NCI-H2227 treated with DMSO at 0.1 percent for 48 hours (cell line): ENCODE measurements at regions not wholly inside any gene's neighbourhood (a gene's known extent, or its start where the extent isn't known, plus 50 kb on each side); places are given as distances from the start of the nearest gene placed in this dataset.

ENCODE experiments used
- DNase-seq: peaks from one replicate; lab custom pipeline; 2025; lab: John Stamatoyannopoulos, UW

DNA sequence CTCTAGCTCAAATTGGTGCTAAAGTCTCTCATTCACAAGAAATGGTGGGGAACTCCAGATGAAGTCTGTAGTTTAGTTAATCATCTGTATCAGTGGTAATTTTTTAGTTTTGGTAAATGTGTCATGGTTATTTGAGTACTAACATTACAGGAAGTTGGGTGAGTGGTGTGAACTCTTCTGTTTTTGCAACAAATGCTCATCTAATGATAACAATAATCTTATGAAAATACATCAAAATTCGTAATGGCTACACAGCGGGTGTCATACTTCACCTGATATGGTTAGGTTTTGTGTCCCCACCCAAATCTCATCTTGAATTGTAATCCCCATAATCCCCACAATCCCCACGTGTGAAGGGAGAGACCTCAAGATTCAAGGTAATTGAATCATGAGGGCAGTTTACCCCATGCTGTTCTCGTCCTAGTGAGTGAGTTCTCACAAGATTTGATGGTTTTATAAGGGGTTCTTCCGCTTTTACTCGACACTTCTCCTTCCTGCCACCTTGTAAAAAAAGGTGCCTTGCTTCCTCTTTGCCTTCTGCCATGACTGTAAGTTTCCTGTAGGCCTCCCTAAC lies 209.3 kb upstream of the FOXN3 start:
- no peak for DNase-seq

DNA sequence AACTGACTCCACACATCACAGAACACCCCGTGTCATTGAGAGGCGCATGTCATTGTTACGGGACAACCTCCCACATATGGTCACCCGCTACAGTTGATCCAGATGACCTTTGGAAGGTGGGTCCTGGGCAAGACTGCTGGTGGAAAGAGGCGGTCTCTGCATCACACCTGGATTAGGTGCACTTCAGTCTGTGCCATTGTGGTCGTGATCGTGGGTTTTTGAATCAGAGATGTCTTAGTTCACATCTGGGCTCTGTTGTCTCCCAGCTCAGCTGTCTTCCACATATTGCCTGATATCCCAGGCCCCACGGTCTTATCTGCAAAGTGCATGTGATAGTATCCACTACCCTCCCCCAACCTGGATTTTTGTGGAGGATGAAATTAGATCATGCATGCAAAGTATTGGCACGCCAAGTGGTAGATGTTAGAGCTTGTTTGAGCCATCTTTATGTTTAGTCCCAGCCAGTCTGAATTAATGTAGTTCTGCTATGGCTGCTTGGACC lies 208.7 kb upstream of the FOXN3 start:
- DNase-seq: no peak

DNA sequence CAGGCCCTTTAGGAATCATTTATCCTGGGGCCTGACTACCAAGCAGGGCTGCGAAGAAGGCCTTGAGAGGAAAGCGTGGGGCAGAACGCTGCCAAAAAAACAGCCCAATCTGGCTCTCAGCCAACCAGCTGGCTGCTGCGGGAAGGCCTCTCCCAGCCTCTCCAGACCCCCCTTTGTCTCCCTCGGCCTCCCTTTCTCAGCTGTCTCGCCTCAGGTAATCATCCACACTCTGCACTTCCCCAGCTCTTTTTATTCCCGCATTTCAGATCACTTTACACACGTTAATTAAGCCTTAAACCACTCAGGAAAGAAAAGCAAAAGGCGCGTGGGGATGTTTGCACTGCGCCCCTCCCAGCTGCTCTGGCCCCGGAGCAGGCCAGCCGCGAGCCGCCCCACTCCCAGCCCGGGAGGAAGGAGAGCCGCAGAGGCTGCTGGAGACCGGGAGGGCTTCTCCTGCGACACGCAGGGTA lies 208.2 kb upstream of the FOXN3 start:
- DNase-seq: peak; percentile 28

DNA sequence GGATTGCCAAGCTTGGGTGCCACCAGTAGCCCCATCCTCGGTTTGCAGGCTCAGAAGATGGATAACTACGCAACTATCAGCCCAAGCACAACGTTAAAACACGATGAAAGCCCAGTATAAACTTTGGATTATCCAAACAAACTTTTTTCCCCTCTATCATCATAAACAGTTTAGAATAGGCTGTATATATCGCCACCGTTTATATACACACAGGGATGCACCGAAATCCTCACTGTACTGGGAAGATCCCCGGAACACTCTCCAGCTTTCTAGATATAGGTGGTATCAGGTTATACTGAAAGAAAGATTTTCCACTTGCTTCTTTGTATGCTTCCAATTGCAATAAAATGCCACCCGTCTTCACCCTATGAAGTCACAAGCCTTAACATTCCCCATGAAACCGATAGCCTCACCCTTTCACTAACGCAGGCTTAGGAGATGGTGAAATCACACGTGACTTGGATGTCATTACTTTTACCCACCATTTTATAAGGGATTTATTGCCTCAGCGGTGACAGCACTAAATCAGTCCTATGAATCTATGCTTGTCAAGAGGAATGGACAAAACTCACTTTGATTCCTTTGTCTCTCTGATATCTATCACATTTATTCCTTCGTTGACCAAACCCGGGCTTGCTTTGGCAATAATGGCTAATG lies 207.6 kb upstream of the FOXN3 start:
- DNase-seq: no peak

DNA sequence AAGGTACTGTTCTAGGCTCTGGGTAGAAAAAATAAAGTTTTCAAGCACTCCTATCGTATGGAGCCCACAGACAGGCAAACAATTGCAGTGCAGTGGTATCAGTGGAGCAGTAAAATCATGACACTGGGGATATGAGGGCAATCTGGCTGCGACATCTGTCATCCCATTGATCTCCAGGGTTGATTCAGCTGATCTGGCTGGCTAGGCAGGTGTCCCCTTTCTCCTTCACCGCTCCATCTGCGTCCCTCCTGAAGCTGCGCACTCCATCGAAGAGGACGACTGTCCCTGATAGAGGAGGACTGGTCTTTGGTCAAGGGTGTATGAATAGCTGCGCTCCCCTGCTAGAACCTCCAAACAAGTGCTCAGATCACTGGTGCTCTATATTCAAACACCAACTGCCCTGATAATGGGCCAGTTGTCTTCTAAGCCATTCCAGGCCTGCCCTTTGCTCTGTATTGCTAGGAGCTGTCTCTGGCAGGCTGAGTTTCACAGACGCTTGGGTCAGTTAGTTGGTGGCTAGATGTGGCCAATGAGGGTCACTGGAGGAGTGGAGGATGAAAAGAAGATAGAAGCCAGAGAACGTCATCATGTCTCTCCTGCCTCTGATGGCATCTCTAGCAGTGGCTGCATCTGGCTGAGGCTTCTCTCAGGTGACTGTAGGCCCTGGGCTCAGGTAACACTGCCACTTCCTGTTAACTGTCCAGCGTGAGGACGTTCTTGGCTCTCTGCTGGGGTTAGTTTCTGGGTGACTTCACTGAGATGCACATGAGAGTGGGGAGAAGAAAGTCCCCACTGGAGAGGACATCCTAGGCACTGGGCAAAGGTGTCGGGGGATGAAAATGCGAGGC lies 205.0 kb upstream of the FOXN3 start:
- no peak for DNase-seq

DNA sequence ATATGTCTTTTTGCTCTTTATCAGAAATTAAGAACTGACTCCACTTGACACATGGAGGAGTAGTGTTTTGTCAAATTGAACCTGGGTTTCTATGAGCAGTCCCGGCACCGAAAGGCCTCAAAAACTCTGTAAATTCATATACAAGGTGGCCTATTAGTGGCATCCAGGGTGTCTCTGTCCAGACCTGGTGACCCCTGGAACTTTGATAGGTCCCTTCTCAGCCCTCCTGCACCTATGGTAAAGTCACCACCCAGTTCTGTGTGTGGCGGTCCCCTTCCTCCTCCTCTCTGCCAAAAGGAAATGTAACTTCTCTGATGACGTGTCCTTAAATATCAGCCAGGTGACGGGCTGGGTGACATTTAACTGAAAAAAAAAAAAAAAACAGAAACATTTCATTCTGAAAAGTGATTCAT lies 204.0 kb upstream of the FOXN3 start:
- DNase-seq: no peak

DNA sequence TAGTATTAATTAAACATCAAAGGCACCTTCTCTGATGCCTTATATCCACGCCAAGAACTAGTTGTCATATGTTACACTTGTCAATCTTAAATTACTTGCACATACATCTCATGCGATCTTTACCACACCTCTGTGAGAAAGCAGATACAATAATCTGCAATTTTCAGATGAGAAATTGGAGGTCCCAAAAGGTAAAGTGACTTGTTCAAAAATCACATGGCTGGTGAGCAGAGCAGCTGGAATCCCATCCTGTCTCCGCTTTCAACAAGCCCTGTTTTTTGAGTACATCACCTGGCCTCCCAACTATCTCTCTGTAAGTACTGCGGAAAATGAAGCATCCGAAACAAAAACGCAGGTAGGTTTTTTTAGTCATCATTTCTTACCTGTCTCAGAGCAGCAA lies 203.4 kb upstream of the FOXN3 start:
- DNase-seq: no peak

DNA sequence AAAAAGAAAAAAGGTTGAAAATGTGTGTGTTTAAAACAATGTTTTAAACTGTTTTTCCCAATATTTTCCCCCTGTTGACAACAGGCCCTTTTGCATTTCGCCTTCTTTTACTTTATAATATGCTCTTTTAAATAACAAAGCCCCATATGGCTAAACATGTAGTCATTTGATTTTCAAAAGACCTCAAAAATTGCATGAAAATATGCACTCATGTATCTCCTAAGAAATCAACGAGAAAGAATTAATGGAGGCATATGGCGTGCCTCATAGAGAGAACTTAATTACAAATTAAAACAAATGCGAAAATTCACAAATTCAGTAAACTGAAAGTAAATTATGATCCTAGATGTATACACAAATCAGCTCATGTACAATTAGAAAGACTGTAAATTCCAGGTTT lies 202.6 kb upstream of the FOXN3 start:
- DNase-seq: no peak

DNA sequence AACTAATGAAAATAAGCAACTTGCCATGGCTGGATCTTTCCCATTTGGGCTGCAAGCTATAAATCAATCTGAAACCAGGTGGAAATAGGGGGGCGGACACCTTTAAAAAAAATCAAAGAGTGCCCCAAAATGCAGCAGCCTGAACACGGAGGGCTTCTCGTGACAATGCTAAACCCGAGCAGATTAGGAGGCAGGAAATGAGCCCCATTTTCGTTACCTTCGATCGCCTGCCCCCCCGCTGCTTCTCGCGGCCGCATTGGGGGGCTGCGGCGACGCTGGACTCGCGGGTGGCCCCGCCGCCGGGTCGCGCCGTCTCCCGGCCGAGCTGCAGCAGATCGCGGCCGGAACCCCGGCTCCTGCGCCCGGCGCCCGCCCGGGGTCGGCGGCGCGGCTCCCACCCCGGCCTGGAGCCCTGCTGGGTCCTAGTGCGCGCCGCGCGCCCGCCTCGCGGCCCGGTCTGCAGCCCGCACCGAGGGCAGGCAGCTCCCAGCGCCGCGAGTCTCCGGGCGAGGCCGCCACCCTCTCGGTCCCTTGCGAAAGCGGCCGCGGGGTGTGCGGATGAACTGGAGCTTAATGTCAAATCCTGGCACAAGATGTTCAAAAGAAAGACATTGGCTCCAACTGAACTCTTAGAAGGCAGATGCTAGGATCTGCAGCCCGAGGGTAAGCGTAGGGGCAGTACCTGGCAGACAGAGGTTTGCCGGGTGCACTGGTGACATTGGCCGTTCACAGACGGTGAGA lies 201.9 kb upstream of the FOXN3 start:
- peak; percentile 54 for DNase-seq

DNA sequence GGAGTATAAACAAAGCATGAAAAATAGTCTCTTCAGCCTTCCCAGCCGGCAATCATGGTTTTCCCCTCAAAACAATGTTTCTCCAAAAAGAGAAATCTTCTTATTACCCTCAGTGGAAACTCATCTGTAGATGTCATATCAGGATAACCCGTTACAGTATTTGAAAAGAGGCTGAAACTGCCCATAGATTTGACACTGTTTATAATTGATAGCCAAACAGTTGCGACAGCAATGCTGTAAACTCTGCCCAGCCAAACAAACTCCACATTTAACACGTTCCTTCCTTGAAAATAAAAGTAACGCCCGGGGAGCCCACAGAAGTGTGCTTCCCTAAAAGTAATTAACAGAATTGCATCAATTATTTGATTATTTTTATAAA lies 201.3 kb upstream of the FOXN3 start:
- DNase-seq: no peak

DNA sequence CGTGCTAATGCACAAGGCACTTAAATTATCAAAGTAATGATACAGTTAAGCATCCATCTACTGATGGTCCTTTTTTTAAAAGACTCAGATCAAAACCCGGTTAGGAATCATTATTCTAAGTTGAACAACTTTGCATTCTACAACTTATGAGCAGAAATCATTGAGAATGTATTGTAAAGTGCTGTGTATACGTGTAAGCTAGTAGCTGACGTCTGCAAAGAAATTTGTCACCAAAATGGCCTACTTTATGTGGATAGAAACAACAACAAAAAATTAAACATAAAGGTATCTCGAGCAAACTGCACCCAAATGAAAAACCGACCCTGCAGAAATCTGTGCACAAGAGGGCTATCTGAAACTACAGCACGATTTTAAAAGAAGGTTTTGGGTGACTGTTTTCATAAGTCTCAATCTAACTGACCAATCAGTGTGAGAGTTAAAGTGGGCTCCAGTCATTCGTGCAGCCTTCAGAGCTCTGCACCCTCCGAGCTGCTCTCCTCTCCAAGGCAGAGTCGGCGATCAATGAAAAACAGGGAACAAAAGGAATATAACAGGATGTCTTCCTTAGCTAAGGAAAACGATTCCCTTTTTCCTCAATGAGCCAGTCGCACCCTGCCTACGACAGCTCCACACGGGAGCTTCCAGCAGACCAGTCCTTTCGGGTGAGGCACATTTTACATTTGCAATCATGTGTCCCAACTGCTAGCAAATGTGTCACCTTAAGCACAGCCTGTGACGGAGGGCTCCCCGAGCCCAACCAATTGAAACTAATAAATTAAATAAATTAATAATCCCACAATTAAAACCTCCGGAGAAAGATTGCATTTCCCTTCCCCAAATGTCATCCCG lies 200.7 kb upstream of the FOXN3 start:
- peak; percentile 17 for DNase-seq

DNA sequence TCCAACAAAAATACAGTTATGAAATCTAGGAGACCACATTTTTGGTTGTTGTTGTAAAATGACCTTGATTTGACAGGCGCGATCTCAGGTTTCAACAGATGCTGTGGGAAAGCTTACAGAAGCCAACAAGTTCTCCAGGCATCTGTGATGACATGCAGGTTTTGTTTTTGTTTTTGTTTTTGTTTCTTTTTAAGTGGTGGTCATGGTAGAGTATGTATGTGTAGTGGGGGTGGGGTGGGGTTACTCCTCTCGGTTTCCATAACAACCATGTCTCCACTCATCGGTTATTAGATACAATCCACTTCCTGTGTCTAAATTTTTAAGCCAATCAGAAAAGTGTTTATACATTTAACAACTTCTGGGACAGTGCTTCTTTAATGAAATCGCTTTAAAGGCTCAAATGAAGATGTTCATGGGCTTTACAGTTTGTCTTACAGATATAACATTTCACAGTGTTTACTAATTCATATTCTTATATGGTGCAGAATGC lies 199.9 kb upstream of the FOXN3 start:
- no peak for DNase-seq

DNA sequence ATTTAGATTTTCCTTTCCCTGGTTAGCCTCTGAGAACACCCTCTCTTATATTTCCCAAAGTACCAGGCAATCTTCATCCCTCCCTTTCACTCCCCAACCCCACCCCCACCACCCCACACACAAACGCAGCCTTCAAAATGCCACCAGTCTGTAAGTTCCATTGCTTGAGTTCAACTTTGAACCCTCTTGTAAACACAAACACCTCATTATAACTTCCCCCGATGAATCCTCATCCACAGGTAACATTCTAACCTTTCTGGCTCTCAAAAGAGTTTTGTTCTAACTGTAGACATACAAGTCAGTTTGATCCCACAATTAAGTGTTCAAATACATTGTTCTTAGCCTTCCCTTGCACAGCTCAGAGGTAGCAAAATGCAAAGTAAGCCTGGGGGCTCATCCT lies 199.4 kb upstream of the FOXN3 start:
- DNase-seq: no peak

DNA sequence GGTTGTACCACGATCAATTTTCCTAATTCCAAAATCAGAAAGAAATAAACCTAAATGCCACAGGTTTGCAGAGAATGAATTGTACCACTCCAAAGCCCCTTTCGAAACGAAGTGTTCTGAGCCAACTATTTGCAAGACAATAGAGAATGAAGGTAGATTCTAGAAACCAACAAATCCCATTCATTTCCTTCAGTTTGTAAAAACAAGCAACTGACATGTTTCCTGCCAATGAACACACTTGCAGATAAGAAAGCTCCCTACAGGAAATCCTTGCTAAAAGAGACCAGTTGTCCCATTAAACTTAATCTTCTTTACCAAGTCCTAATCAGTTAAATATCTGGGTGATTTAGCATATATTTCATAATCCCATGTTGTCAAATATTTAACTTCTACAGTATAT lies 198.4 kb upstream of the FOXN3 start:
- DNase-seq: no peak

DNA sequence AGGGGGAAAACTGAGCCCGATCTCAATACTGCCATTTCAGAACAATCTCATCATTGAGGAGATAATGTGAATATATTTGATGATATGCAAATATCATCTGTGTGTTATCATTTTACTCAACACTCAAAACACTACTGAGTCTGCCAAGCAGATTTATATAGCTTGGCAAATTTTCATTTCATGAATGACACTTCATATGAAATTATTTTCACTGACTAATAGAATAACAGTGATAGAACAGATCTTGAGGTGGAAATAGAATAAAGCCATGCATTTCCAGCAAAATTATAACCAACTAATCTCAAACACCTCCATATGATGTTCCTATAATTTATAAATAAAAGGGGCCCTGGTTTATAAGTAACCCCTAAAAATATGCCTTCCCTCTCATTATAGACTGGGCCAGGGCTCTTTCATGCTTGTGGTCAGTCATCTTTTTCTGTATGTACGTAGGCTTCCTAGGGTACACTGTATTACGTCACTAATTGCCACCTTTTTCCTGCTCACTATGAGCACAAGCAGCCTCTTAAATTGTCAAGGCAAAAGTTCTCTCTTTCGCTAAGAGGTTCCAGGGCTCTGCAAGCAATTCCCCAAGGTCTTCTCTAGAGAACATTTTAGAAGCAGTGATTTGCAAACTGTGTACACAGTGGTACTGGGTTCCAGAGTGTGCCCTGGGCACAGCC lies 197.1 kb upstream of the FOXN3 start:
- DNase-seq: no peak

DNA sequence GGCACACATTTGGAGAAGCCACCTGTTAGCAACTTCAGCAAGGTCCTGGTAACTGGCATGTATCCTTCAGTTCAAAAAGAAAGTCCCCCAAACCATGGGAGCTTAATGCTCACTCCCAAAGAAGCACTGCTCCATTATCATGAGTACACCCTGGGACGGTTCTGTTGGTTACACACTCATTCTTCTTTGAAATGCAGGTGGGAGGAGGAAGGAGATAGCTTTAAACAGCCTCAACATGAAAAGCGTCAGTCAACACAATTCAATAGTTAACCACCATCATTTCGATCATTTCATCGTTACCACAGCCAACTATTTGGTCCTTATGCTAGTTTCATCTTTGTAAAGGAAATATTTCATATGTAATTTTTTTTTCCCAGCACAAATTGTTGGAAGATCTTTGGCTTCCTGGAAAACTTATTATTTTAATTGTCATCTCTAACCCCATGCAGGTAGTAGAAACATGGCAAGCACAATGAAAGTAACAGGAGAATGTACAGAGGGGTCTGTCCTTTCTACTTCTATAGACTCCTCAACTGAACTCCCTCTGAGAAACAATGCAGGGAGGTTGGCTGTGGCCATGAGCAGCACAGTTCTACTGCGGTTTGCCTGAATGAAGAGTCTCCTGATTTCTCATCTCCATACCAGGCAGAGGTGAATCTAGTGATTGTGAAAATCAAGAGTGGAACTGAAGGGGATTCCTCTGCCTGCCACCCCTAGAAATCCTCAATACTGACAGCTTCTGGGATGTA lies 196.4 kb upstream of the FOXN3 start:
- no peak for DNase-seq

DNA sequence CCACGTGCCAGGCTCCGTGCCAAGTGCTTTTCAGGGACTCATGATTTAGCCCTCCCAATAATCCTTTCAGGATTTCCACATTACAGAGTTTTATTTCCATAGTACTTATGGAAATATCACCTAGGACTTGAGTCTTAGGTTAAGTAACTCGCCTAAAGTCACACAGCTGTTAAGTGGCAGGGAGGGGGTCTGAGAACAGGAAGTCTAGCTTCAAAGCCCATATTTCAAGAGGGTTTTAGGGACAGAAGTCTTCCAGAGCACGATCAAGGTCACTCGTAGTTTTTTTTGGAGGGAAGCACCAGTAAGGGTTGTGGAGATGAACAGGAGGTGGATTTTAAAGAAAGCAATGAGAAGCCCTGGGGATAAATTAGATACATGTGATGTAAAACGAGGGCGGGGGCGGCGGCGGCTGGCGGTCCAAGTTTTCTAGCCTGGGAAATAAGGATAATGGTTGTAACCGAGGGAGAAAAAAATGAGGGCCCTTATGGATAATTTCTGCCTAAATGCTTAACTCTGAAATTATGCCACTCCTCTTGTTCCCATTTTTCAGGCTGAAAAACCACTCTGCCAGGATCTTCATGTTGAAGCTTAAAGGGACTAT lies 192.6 kb upstream of the FOXN3 start:
- DNase-seq: no peak

DNA sequence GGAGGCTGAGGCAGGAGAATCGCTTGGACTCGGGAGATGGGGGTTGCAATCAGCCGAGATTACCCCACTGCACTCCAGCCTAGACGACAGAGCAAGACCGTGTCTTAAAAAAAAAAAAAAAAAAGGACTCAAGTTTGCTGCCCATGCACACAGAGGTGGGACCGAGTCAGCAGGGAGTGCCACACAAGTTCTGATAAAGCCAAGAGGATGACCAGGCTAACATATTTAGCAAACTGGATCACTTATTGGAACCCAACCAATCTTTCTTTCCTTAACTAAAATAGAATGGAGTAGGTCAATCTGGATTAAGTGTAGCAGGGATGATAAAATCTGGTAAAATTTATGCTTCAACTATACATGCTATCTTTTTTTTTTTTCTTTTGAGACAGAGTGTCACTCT lies 190.4 kb upstream of the FOXN3 start:
- no peak for DNase-seq

DNA sequence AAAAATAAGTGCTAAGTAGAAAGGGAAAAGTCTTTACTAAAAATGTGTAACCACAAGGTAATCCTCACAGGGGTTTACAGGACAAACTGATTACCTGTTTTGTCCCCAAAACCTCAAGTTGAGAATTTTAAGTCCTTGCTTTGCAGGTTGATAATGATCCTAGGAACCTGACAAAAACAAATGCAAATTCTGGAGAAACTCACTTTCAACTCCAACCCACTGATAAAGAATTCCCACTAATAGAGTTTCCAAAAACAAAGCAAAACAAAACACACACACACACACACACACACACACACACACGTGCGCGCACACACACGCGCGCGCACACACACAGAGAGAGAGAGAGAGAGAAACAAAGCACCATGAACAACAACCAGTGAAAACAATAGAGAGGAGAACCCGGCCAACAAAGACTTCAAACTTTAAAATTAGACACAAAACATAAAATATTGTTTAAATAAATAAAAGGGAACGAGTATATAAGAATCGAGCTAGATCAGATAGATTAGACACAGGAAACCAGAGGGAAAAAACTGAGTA lies 187.0 kb upstream of the FOXN3 start:
- DNase-seq: no peak
